ENCODE measurements at regions not wholly inside any gene's neighbourhood (a gene's known extent, or its start where the extent isn't known, plus 50 kb on each side); places are given as distances from the start of the nearest gene placed in this dataset.

DNA sequence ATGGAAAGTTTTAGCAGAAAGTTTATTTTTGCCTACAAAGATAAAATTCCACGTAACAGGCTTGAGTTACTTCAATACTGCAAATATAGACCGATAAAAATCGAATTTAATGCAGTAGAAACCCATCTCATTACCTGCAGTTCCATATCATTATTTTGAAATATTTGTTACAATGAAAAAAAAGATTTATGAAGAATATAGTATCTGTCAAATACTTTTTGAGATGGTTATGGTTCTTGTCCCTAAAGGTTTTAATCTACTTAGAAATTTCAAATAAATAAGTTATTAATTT lies 273.5 kb downstream of the ADAMTS20 start:
- TF ChIP-seq, protein P1, sequence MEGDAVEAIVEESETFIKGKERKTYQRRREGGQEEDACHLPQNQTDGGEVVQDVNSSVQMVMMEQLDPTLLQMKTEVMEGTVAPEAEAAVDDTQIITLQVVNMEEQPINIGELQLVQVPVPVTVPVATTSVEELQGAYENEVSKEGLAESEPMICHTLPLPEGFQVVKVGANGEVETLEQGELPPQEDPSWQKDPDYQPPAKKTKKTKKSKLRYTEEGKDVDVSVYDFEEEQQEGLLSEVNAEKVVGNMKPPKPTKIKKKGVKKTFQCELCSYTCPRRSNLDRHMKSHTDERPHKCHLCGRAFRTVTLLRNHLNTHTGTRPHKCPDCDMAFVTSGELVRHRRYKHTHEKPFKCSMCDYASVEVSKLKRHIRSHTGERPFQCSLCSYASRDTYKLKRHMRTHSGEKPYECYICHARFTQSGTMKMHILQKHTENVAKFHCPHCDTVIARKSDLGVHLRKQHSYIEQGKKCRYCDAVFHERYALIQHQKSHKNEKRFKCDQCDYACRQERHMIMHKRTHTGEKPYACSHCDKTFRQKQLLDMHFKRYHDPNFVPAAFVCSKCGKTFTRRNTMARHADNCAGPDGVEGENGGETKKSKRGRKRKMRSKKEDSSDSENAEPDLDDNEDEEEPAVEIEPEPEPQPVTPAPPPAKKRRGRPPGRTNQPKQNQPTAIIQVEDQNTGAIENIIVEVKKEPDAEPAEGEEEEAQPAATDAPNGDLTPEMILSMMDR (tag by site-specific recombination; IDR thresholded peaks at IDR 0.05) = no peak
- TF ChIP-seq ZNF785 (tag by site-specific recombination; IDR thresholded peaks at IDR 0.05) (no peak), YY1 (tag by site-specific recombination; IDR thresholded peaks at IDR 0.05) (no peak), ZNF184 (tag by site-specific recombination; IDR thresholded peaks at IDR 0.05) (no peak), ZSCAN16 (tag by site-specific recombination; IDR thresholded peaks at IDR 0.05) (no peak), ZNF23 (tag by site-specific recombination; IDR thresholded peaks at IDR 0.05; ENCODE audit: borderline replicate concordance) (no peak), BCL11A (tag by site-specific recombination; IDR thresholded peaks at IDR 0.05; ENCODE audit: low read depth) (no peak), ZFP41 (tag by site-specific recombination; IDR thresholded peaks at IDR 0.05; ENCODE audit: borderline replicate concordance) (no peak), ZNF792 (tag by site-specific recombination; IDR thresholded peaks at IDR 0.05) (no peak), ZNF157 (tag by site-specific recombination; IDR thresholded peaks at IDR 0.05) (no peak), KLF10 (tag by site-specific recombination; IDR thresholded peaks at IDR 0.05) (no peak)
- TF ChIP-seq, protein P2, sequence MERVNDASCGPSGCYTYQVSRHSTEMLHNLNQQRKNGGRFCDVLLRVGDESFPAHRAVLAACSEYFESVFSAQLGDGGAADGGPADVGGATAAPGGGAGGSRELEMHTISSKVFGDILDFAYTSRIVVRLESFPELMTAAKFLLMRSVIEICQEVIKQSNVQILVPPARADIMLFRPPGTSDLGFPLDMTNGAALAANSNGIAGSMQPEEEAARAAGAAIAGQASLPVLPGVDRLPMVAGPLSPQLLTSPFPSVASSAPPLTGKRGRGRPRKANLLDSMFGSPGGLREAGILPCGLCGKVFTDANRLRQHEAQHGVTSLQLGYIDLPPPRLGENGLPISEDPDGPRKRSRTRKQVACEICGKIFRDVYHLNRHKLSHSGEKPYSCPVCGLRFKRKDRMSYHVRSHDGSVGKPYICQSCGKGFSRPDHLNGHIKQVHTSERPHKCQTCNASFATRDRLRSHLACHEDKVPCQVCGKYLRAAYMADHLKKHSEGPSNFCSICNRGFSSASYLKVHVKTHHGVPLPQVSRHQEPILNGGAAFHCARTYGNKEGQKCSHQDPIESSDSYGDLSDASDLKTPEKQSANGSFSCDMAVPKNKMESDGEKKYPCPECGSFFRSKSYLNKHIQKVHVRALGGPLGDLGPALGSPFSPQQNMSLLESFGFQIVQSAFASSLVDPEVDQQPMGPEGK (tag by site-specific recombination; IDR thresholded peaks at IDR 0.05) = no peak
- TF ChIP-seq, protein P3, sequence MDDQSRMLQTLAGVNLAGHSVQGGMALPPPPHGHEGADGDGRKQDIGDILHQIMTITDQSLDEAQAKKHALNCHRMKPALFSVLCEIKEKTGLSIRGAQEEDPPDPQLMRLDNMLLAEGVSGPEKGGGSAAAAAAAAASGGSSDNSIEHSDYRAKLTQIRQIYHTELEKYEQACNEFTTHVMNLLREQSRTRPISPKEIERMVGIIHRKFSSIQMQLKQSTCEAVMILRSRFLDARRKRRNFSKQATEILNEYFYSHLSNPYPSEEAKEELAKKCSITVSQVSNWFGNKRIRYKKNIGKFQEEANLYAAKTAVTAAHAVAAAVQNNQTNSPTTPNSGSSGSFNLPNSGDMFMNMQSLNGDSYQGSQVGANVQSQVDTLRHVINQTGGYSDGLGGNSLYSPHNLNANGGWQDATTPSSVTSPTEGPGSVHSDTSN (CRISPR knock-in tag; IDR thresholded peaks at IDR 0.05) = no peak
